Parathyroid adenoma (tissue), 2 donors: ENCODE measurements at regions not wholly inside any gene's neighbourhood (a gene's known extent, or its start where the extent isn't known, plus 50 kb on each side); places are given as distances from the start of the nearest gene placed in this dataset.

ENCODE experiments used
- H2AFZ ChIP-seq: fragments of 300-600 bp; sonication (generic); one replicate; pipeline ENCODE4 v1.7.0; 2017; ENCODE audit warnings: antibody characterized with exemption, mild to moderate bottlenecking
- H3K27ac ChIP-seq: fragments of 300-600 bp; sonication (generic); one replicate; pipeline ENCODE4 v1.7.0; 2017
- H3K27me3 ChIP-seq: fragments of 300-600 bp; sonication (generic); one replicate; pipeline ENCODE4 v1.7.0; 2017; ENCODE audit warnings: low read length; ENCODE audit not compliant: control insufficient read depth, insufficient read depth
- H3K36me3 ChIP-seq: fragments of 300-600 bp; sonication (generic); one replicate; pipeline ENCODE4 v1.7.0; 2017; ENCODE audit warnings: low read length; ENCODE audit not compliant: control insufficient read depth, insufficient read depth
- H3K4me1 ChIP-seq: fragments of 300-600 bp; sonication (generic); one replicate; pipeline ENCODE4 v1.7.0; 2017; ENCODE audit warnings: control low read depth
- H3K4me2 ChIP-seq: fragments of 300-600 bp; sonication (generic); one replicate; pipeline ENCODE4 v1.7.0; 2017; ENCODE audit warnings: low read length
- H3K4me3 ChIP-seq: fragments of 300-600 bp; sonication (generic); one replicate; pipeline ENCODE4 v1.7.0; 2017; ENCODE audit warnings: low read depth, low read length
- H3K79me2 ChIP-seq: fragments of 300-600 bp; sonication (generic); one replicate; pipeline ENCODE4 v1.7.0; 2017; ENCODE audit warnings: control low read depth
- H3K9ac ChIP-seq: fragments of 300-600 bp; sonication (generic); one replicate; pipeline ENCODE4 v1.7.0; 2017; ENCODE audit warnings: mild to moderate bottlenecking
- H3K9me3 ChIP-seq: fragments of 300-600 bp; sonication (generic); one replicate; pipeline ENCODE4 v1.7.0; 2017; ENCODE audit warnings: low read length; ENCODE audit not compliant: control insufficient read depth
- TF ChIP-seq, protein P1 (sequence below): fragments of 300-600 bp; sonication (generic); IDR thresholded peaks from one replicate; pipeline ENCODE4 v1.7.0; 2017; ENCODE audit warnings: antibody characterized with exemption, mild to moderate bottlenecking
- donor health status: primary hyperparathyroidism.

DNA sequence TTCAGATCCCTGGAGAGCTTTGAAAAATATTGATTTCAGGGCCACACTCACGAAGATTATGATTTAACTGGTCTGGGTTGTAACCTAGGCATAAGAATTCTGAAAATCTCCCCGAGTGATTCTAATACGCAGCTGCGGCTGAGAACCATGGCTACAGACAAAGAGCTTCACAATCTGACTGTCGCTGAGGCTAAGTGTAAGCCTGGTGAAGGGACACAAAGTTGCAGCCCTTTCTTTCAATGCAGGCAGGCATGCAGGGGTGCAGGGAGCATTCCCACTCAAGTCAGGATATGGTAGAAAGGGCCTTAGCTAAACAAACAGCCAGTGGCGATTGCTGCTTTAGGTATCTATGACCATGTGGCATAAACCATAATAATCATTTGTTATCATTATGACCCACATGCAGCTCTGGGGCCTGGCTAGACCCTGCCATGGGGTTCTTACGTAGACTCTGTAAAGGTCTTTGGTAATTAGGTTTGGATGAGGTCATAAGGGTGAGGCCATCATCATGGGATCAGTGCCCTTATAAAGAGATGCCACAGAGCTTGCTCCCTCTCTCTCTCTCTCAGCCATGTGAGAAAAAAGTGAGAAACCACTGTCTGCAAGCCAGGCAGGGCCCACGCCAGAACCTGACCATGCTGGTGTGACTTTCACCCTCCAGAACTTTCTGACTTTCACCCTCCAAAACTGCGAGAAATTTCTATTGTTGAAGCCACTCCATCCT is 88.4 kb upstream of the LANCL2 start:
- Histone ChIP-seq H3K27me3 (no peaks in the 10 kb centered on the region), H3K9me3 (no peaks in the 10 kb centered on the region), H3K9ac (no peak overlapping the region), H3K4me1 (no peaks in the 10 kb centered on the region), H3K36me3 (no peaks in the 10 kb centered on the region), H3K4me3 (no peak overlapping the region), H3K27ac (no peak overlapping the region), H3K4me2 (no peak overlapping the region), H3K79me2 (no peaks in the 10 kb centered on the region), H2AFZ (no peak overlapping the region)
- TF ChIP-seq, protein P1, sequence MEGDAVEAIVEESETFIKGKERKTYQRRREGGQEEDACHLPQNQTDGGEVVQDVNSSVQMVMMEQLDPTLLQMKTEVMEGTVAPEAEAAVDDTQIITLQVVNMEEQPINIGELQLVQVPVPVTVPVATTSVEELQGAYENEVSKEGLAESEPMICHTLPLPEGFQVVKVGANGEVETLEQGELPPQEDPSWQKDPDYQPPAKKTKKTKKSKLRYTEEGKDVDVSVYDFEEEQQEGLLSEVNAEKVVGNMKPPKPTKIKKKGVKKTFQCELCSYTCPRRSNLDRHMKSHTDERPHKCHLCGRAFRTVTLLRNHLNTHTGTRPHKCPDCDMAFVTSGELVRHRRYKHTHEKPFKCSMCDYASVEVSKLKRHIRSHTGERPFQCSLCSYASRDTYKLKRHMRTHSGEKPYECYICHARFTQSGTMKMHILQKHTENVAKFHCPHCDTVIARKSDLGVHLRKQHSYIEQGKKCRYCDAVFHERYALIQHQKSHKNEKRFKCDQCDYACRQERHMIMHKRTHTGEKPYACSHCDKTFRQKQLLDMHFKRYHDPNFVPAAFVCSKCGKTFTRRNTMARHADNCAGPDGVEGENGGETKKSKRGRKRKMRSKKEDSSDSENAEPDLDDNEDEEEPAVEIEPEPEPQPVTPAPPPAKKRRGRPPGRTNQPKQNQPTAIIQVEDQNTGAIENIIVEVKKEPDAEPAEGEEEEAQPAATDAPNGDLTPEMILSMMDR, result no peak

DNA sequence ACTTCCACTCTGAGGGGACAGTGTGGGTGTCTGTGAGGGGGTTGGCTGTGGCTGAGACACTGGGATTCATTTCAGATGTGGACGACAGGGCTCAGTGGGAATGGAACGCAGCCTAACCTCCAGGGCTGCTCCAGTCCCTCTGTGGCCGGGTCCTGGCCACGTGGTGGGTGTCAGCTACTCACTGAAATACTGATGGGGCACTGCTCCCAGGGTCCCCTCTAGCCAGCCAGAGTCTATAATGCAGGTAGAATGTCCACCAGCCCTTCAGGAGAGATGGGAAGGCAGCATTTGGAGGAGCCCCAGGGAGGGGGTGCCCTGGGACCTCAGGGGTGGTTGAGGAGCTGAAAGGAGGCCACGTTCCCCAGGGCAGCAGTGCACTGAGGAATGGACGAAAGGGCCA is 87.2 kb upstream of the LANCL2 start:
- no peak overlapping the region for H3K4me2 ChIP-seq
- no peaks in the 10 kb centered on the region for H3K36me3 ChIP-seq
- H3K9ac ChIP-seq, result no peak overlapping the region

DNA sequence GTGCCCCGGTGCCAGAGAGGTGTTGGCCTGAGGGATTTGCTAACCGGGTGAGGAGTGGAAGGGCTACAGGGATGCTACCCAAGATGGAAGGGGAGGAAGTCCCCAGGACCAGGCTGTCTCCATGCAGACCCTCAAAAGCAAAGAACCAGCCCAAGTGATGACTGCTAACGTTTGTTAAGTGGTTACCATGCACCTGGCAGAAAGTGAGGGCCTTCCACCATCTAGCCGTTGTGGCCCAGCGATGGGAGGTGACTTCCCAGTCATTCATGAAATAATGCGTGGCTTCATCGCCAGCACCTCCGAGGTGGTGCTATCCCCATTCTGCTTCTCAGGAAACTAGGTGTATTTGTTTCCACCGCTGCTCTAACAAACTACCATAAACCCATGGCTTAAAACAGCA is 86.8 kb upstream of the LANCL2 start:
- no peaks in the 10 kb centered on the region for H3K27me3 ChIP-seq
- no peaks in the 10 kb centered on the region for H3K4me1 ChIP-seq
- TF ChIP-seq, protein P1, result no peak
- no peaks in the 10 kb centered on the region for H3K79me2 ChIP-seq
- no peak overlapping the region for H2AFZ ChIP-seq
- H3K4me2 ChIP-seq, result no peak overlapping the region
- H3K36me3 ChIP-seq, result no peaks in the 10 kb centered on the region
- no peak overlapping the region for H3K27ac ChIP-seq
- H3K4me3 ChIP-seq, result no peak overlapping the region
- H3K9me3 ChIP-seq, result no peaks in the 10 kb centered on the region
- no peak overlapping the region for H3K9ac ChIP-seq

More for the DNA sequence above, 87.2 kb upstream of the LANCL2 start:
- Histone ChIP-seq H3K27ac (no peak overlapping the region), H3K4me1 (no peaks in the 10 kb centered on the region), H3K9me3 (no peaks in the 10 kb centered on the region), H3K79me2 (no peaks in the 10 kb centered on the region), H3K27me3 (no peaks in the 10 kb centered on the region), H2AFZ (no peak overlapping the region), H3K4me3 (no peak overlapping the region)
- TF ChIP-seq, protein P1, result no peak

DNA sequence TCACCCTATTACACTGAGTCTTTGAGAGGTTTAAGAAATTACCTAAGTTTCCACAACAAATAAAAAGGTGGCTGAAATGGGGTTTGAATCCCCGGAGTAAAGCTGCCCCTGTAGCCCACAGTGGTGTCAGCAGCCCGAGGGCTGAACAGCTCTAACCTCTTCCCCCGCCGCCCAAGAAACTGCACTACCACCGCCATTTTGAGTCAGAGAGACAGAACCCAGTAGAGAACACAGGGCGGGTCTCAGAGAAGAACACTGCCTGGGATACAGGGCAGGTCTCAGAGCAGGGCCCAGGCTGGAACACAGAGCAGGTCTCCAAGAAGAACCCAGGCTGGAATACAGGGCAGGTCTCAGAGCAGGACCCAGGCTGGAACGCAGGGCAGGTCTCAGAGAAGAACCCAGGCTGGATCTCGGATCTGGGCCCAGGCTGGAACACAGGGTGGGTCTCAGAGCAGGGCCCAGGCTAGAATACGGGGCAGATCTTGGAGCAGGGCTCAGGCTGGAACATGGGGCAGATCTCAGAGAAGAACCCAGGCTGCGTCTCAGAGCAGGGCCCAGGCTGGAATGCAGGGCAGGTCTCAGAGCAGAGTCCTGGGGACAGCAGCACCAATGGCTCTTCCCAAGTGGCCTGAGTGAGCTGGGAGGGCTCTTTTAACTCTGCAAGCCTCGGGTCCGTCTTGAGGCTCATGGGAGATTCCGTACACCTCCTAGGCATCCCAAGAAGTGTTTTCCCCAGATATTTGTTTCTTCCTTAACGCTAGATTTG is 85.9 kb upstream of the LANCL2 start:
- Histone ChIP-seq H3K27me3 (no peaks in the 10 kb centered on the region), H3K9me3 (no peaks in the 10 kb centered on the region), H3K4me2 (no peak overlapping the region), H3K27ac (no peak overlapping the region), H3K4me3 (no peak overlapping the region), H2AFZ (no peak overlapping the region), H3K36me3 (no peaks in the 10 kb centered on the region), H3K79me2 (no peaks in the 10 kb centered on the region), H3K9ac (no peak overlapping the region), H3K4me1 (no peaks in the 10 kb centered on the region)
- TF ChIP-seq, protein P1, result no peak
